ENCODE measurements at regions not wholly inside any gene's neighbourhood (a gene's known extent, or its start where the extent isn't known, plus 50 kb on each side); places are given as distances from the start of the nearest gene placed in this dataset.
"Not testable (repeated sequence)": the region's sequence is repeated elsewhere in the genome, so short reads cannot be mapped to it uniquely, and the experiment has no call there.

GRCh38 chr2:8134473-8134932 lies 547.4 kb upstream of the ID2 start:
- Mint-ChIP-seq H3K9me3 (peaks cover 11% of the 10 kb centered on the region), H3K4me1 (ENCODE audit: low read depth) (no peaks in the 10 kb centered on the region), H3K36me3 (ENCODE audit: low read depth) (peaks cover 2% of the 10 kb centered on the region), H3K27ac (no peak overlapping the region), H3K27me3 (ENCODE audit: insufficient read depth) (peaks cover 3% of the 10 kb centered on the region), H3K4me3 (no peak overlapping the region)
- DNase-seq (ENCODE audit: low spot score), result no peak
- intact Hi-C loops (cut with micrococcal nuclease), result no loop called here

GRCh38 chr2:8134985-8135682 lies 546.7 kb upstream of the ID2 start:
- H3K9me3 Mint-ChIP-seq, result peaks cover 15% of the 10 kb centered on the region
- H3K27ac Mint-ChIP-seq, result no peak overlapping the region
- H3K27me3 Mint-ChIP-seq (ENCODE audit: insufficient read depth), result peaks cover 6% of the 10 kb centered on the region
- H3K4me3 Mint-ChIP-seq, result no peak overlapping the region
- H3K36me3 Mint-ChIP-seq (ENCODE audit: low read depth), result peaks cover 6% of the 10 kb centered on the region
- intact Hi-C loops (cut with micrococcal nuclease), result no loop called here
- no peaks in the 10 kb centered on the region for H3K4me1 Mint-ChIP-seq (ENCODE audit: low read depth)
- DNase-seq (ENCODE audit: low spot score), result no peak

GRCh38 chr2:8137801-8138200 lies 544.1 kb upstream of the ID2 start:
- Mint-ChIP-seq H3K36me3 (ENCODE audit: low read depth) (peaks cover 6% of the 10 kb centered on the region), H3K27me3 (ENCODE audit: insufficient read depth) (peaks cover 6% of the 10 kb centered on the region), H3K4me3 (no peak overlapping the region), H3K27ac (no peak overlapping the region), H3K9me3 (peaks cover 16% of the 10 kb centered on the region), H3K4me1 (ENCODE audit: low read depth) (no peaks in the 10 kb centered on the region)
- DNase-seq (ENCODE audit: low spot score), result no peak
- intact Hi-C loops (cut with micrococcal nuclease), result no loop called here

GRCh38 chr2:8138525-8138922 lies 543.3 kb upstream of the ID2 start:
- intact Hi-C loops (cut with micrococcal nuclease), result no loop called here
- Mint-ChIP-seq H3K27ac (no peak overlapping the region), H3K4me3 (no peak overlapping the region), H3K36me3 (ENCODE audit: low read depth) (peaks cover 6% of the 10 kb centered on the region), H3K4me1 (ENCODE audit: low read depth) (no peaks in the 10 kb centered on the region), H3K9me3 (peaks cover 16% of the 10 kb centered on the region), H3K27me3 (ENCODE audit: insufficient read depth) (peaks cover 4% of the 10 kb centered on the region)
- no peak for DNase-seq (ENCODE audit: low spot score)

- H3K9me3 Mint-ChIP-seq, result peaks cover 16% of the 10 kb centered on the region
- intact Hi-C loops (cut with micrococcal nuclease), result no loop called here
- H3K4me1 Mint-ChIP-seq (ENCODE audit: low read depth), result no peaks in the 10 kb centered on the region
- H3K27me3 Mint-ChIP-seq (ENCODE audit: insufficient read depth), result peaks cover 4% of the 10 kb centered on the region
- peaks cover 6% of the 10 kb centered on the region for H3K36me3 Mint-ChIP-seq (ENCODE audit: low read depth)
- H3K4me3 Mint-ChIP-seq, result no peak overlapping the region
- H3K27ac Mint-ChIP-seq, result no peak overlapping the region
- no peak for DNase-seq (ENCODE audit: low spot score)
Measured at GRCh38 chr2:8138923-8139667, 542.8 kb upstream of the ID2 start.

GRCh38 chr2:8139668-8140200 lies 542.1 kb upstream of the ID2 start:
- H3K27me3 Mint-ChIP-seq (ENCODE audit: insufficient read depth), result peaks cover 4% of the 10 kb centered on the region
- no peaks in the 10 kb centered on the region for H3K4me1 Mint-ChIP-seq (ENCODE audit: low read depth)
- H3K36me3 Mint-ChIP-seq (ENCODE audit: low read depth), result peaks cover 6% of the 10 kb centered on the region
- no peak overlapping the region for H3K4me3 Mint-ChIP-seq
- peaks cover 16% of the 10 kb centered on the region for H3K9me3 Mint-ChIP-seq
- no peak for DNase-seq (ENCODE audit: low spot score)
- intact Hi-C loops (cut with micrococcal nuclease), result no loop called here
- H3K27ac Mint-ChIP-seq, result no peak overlapping the region

GRCh38 chr2:8141079-8141707 lies 540.7 kb upstream of the ID2 start:
- intact Hi-C loops (cut with micrococcal nuclease), result no loop called here

GRCh38 chr2:8141780-8142179 lies 540.1 kb upstream of the ID2 start:
- Mint-ChIP-seq H3K36me3 (ENCODE audit: low read depth) (peaks cover 4% of the 10 kb centered on the region), H3K4me1 (ENCODE audit: low read depth) (no peaks in the 10 kb centered on the region), H3K4me3 (no peak overlapping the region), H3K9me3 (peaks cover 13% of the 10 kb centered on the region), H3K27ac (no peak overlapping the region), H3K27me3 (ENCODE audit: insufficient read depth) (peaks cover 4% of the 10 kb centered on the region)
- no peak for DNase-seq (ENCODE audit: low spot score)
- intact Hi-C loops (cut with micrococcal nuclease), result no loop called here

More at GRCh38 chr2:8141079-8141707, 540.7 kb upstream of the ID2 start:
- Mint-ChIP-seq H3K27me3 (ENCODE audit: insufficient read depth) (peaks cover 4% of the 10 kb centered on the region), H3K4me3 (no peak overlapping the region), H3K4me1 (ENCODE audit: low read depth) (no peaks in the 10 kb centered on the region), H3K27ac (no peak overlapping the region), H3K36me3 (ENCODE audit: low read depth) (peaks cover 4% of the 10 kb centered on the region), H3K9me3 (peaks cover 16% of the 10 kb centered on the region)
- no peak for DNase-seq (ENCODE audit: low spot score)

- Mint-ChIP-seq H3K9me3 (peaks cover 10% of the 10 kb centered on the region), H3K4me3 (no peak overlapping the region), H3K4me1 (ENCODE audit: low read depth) (no peaks in the 10 kb centered on the region), H3K27me3 (ENCODE audit: insufficient read depth) (peaks cover 4% of the 10 kb centered on the region), H3K36me3 (ENCODE audit: low read depth) (peaks cover 4% of the 10 kb centered on the region), H3K27ac (no peak overlapping the region)
- no peak for DNase-seq (ENCODE audit: low spot score)
- intact Hi-C loops (cut with micrococcal nuclease), result no loop called here
Measured at GRCh38 chr2:8142461-8142860, 539.4 kb upstream of the ID2 start.

- H3K27ac Mint-ChIP-seq, result no peak overlapping the region
- peaks cover 4% of the 10 kb centered on the region for H3K27me3 Mint-ChIP-seq (ENCODE audit: insufficient read depth)
- H3K36me3 Mint-ChIP-seq (ENCODE audit: low read depth), result peaks cover 4% of the 10 kb centered on the region
- intact Hi-C loops (cut with micrococcal nuclease), result no loop called here
- no peak for DNase-seq (ENCODE audit: low spot score)
- H3K4me1 Mint-ChIP-seq (ENCODE audit: low read depth), result no peaks in the 10 kb centered on the region
- H3K9me3 Mint-ChIP-seq, result peaks cover 5% of the 10 kb centered on the region
- H3K4me3 Mint-ChIP-seq, result no peak overlapping the region
Measured at GRCh38 chr2:8144131-8144631, 537.7 kb upstream of the ID2 start.

GRCh38 chr2:8144785-8145184 lies 537.1 kb upstream of the ID2 start:
- intact Hi-C loops (cut with micrococcal nuclease), result no loop called here
- DNase-seq (ENCODE audit: low spot score), result no peak
- Mint-ChIP-seq H3K4me1 (ENCODE audit: low read depth) (no peaks in the 10 kb centered on the region), H3K27me3 (ENCODE audit: insufficient read depth) (peaks cover 2% of the 10 kb centered on the region), H3K9me3 (peaks cover 4% of the 10 kb centered on the region), H3K36me3 (ENCODE audit: low read depth) (peaks cover 2% of the 10 kb centered on the region), H3K27ac (no peak overlapping the region), H3K4me3 (no peak overlapping the region)

- H3K36me3 Mint-ChIP-seq (ENCODE audit: low read depth); H3K27me3 Mint-ChIP-seq (ENCODE audit: insufficient read depth); H3K4me3 Mint-ChIP-seq; DNase-seq (ENCODE audit: low spot score); intact Hi-C loops (cut with micrococcal nuclease); H3K27ac Mint-ChIP-seq; H3K9me3 Mint-ChIP-seq; H3K4me1 Mint-ChIP-seq (ENCODE audit: low read depth): not testable (repeated sequence)
Measured at GRCh38 chr2:8145375-8145774, 536.5 kb upstream of the ID2 start.

Data from activated T-helper 1 cell treated with anti-CD3 and anti-CD28 coated beads, Interleukin-12 subunit alpha, Interleukin-12 subunit beta, Interleukin-2, Interleukin-4 antibody, amounts not matched to agents 30 ng/mL and 10 ng/mL and 1 ng/mL, durations not matched to agents 14 hours and 24 hours and 36 hours (primary cell).